Fibroblast of skin of back (primary cell): ENCODE measurements at regions not wholly inside any gene's neighbourhood (a gene's known extent, or its start where the extent isn't known, plus 50 kb on each side); places are given as distances from the start of the nearest gene placed in this dataset.

Source experiments
- DNase-seq: peaks from one replicate; pipeline ENCODE4 v3.0.0-alpha.2; 2013

- DNase-seq = no peak
Observed at GRCh38 chr20:18971574-18971973, 158.0 kb downstream of the SCP2D1 start.

- no peak for DNase-seq
Observed at GRCh38 chr20:18972251-18972876, 158.8 kb downstream of the SCP2D1 start.

DNA sequence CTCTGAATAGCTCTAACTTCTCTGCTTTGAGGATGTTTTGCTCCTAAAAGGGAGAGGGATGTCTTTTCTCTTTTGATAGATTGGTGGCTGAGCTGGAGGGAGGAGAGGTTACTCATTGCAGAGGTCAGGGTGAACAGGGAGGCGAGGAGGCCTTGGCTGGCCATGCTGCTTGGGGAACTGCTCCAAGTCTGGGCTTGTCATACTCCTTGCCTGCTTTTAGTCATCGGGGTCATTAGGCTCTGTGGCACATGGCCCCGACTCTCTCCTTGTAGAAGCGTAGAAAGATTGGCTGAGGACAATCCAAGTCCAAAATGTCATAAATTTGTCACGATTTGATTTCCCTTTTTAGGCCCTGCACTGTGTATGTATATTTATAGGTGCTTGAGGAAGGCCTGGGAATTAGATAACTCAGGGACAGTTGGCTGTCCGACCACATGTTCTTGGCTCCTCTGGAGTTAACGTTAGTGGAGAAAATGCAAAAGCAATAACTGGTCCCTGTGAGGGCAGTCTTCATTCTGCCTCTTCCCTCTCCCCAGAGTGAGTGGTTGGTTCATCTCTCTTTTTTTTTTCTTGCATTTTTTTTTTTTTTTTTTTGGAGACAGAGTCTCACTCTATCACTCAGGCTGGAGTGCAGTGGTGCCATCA is 160.1 kb downstream of the SCP2D1 start:
- no peak for DNase-seq

- DNase-seq = no peak
Observed at GRCh38 chr20:18974660-18975059, 161.1 kb downstream of the SCP2D1 start.

GRCh38 chr20:18977441-18977840 is 163.9 kb downstream of the SCP2D1 start:
- no peak for DNase-seq

DNA sequence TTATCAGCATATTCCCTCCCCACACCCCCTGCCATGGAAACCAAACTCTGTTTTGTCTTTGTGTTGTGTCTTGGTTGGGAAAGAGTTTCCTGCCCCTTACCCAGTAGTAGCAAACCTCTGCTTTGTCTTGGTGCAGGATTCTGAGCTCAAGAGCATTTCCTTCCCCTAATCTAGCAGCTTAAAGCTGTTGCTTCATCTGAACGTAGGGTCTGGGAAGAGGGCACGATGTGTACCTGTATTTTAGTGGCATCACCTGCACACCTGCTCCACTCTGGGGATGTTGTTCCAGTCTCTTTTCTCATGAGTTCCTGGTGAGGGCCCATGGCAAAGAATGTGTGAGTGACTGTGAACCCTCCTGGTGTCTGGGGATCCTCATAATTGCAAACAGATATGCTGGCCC is 164.7 kb downstream of the SCP2D1 start:
- DNase-seq = no peak

DNA sequence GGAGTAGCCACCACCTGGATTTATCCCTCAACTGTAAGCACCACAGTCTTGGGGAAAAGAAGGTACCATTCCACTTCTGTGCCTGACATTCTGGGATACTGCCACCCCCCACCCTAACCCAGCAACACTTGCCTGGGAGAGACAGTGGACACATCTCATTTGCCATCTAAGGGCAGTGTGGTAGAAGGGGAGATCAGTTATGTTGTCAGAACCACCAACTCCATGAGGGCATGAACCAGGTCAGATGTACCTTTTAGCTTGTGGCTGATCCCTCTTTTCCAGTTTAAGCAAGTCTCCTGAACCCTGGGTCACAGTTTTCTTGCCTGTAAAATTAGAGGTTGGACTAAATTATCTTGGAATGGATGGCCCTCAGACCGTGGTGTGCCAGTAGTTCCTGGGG is 165.5 kb downstream of the SCP2D1 start:
- DNase-seq = no peak

GRCh38 chr20:18981962-18982539 is 168.5 kb downstream of the SCP2D1 start:
- DNase-seq = no peak

GRCh38 chr20:18983796-18984195 is 170.2 kb downstream of the SCP2D1 start:
- DNase-seq = no peak

GRCh38 chr20:18984238-18985200 is 170.9 kb downstream of the SCP2D1 start:
- no peak for DNase-seq

DNA sequence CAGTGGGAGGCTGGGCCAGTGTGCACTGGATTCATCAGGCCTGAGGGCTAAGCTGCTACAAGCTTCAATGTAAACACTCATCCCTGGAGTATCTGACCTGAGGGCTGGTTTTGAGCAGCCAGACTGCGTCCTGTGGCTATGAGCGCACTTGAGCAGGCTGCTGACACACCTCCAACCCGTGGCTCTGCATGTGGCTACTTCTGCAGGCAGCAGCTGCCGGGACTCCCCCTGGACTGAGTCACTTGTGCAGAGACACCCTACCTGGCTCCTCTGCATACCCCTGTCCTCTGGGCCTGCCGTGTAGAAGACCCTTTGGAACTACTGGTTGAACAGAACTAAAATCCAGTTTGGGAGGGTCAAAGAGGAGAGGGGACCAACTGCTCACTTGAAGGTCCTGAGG is 172.0 kb downstream of the SCP2D1 start:
- no peak for DNase-seq

DNA sequence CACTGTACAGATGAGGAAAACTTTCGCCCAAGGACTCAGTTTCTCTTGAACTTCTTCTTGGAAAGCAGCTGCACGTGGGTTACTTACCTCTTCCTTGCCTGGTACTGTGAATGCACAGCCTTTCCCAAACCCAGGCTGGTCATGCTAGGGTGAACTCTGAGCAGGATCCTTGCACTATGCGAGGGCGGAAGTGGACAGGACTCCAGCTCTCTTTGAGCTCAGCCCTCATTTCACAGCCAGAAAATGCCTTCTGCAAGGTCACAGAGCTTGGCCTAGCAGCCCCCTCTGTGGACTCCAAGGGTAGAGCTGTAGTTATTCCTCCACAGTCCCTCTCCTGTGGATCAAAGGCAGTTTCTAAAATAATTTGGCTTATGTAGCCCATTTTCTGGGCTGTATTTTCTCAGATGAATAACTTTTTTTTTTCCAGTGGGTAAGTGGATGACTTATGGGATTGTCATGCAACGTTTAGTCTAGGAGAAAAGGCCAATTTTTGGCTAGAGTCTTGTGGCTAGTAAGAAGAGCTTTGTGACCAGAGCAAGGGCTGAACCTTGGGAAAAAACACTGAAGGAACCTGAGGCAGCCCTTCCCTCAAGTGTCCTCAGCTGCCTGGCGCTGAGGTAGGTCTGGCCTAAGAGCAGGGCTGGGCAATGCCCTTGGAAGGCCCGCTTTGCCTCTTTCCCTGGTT is 172.7 kb downstream of the SCP2D1 start:
- no peak for DNase-seq

GRCh38 chr20:18986895-18987580 is 173.5 kb downstream of the SCP2D1 start:
- no peak for DNase-seq

GRCh38 chr20:18987781-18988360 is 174.3 kb downstream of the SCP2D1 start:
- no peak for DNase-seq

GRCh38 chr20:18988701-18989100 is 175.1 kb downstream of the SCP2D1 start:
- no peak for DNase-seq

DNA sequence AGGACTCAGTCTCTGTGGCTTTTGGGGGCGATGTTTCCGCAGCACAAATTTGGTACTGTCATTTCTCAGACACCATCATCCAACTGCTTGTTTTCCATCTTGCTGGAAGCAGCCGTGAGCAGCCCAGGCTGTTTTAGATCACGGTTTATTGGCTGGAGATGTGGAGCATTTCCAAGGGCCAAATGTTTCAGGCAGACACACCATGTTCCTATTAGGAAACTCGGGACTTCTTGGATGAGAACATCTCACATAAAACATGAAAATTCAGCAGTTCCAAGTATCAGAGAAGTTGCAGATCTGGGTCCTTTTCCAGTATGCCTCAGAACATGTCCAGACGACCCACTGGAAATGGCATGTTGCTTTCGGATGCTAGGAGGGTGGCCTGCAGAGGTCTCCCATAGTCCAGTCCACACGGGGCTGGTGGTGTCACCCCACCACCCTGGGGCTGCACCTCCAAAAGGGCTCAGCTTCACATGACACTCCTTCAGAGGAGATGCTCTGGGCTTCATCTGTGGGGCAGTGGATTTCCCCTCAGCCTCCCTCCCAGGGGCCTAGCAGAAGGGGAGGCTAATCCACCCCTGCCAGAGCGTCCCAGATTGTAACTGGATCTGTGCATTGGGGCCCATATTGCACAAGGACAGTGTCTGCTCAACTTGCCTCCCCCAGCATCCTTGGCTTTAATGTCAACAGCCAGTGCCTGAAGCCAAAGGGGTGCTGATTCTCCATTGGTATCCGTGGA is 176.3 kb downstream of the SCP2D1 start:
- DNase-seq = no peak

- no peak for DNase-seq
Observed at GRCh38 chr20:18991012-18991411, 177.4 kb downstream of the SCP2D1 start.

GRCh38 chr20:18992418-18992817 is 178.8 kb downstream of the SCP2D1 start:
- no peak for DNase-seq

DNA sequence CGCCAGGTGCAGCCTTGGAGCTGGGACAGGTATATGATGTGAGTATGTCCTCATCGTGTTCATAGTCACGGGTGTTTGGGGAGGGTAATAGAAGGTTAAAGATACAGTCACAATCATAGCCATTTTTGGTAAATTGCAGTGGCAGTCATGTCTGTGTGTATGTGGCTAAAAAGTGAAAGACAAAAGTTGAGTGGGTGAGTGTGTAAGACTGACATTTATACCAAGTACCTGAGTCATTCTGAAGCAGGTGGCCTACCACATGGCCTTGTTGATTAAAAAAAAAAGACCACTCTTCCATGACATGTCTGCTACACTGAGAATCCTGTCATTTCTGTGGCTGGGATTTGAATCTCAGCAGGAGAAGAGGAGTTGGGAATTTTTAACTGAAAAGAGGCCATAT is 181.9 kb downstream of the SCP2D1 start:
- no peak for DNase-seq

DNA sequence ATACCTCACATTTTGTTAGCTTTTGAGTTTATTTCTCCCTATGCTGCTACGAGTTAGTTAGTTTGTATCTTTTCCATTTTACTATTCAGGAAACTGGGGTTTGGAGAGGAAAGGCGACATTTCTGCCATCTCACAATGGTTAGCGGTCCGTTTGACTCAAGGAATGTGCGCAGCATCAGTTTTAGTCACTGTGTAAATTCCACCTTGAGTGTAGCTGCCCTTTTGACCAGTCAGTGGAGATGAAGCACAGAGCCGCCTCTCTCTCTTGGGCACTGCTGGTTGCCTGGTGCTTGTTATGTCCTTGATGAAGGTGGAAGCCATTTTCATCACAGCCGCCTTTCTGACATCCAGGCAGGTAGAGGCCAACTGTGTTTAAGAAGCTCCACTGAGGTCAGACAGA is 185.5 kb downstream of the SCP2D1 start:
- DNase-seq = no peak

DNA sequence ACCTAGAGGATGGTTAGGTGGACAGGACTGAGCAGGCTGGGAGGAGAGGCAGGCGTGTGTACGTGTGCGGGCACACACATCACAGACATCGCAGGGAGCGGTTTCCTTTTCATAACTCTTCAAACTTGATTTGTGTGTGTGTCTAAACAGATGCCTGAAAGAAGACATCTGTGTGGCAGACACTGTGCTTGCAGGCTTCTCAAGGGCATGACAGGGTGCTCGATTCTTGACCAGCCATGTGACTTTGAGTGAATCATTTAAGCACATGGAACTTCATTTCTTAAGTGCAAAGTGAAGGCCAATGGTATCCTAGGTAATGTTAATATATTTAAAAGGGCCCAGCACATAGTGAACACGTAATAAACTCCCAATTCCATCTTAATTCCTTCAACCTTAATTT is 186.5 kb downstream of the SCP2D1 start:
- no peak for DNase-seq
